SK-N-MC (cell line): ENCODE measurements at regions not wholly inside any gene's neighbourhood (a gene's known extent, or its start where the extent isn't known, plus 50 kb on each side); places are given as distances from the start of the nearest gene placed in this dataset.

ENCODE experiments used
- EZH2 ChIP-seq: fragments of 200-600 bp; sonication (generic); IDR thresholded peaks from one replicate; pipeline ENCODE4 v1.6.1; 2017; ENCODE audit warnings: antibody characterized with exemption
- POLR2AphosphoS5 ChIP-seq: IDR thresholded peaks from 2 replicates; pipeline ENCODE4 v1.6.1; 2012; ENCODE audit warnings: mild to moderate bottlenecking, low read depth, low read length, borderline replicate concordance

- TF ChIP-seq EZH2 (no peak), POLR2AphosphoS5 (no peak)
These were observed 100.4 kb upstream of the DNAJC1 start for GRCh38 chr10:22103701-22104470.
